K562 (cell line): ENCODE measurements at regions not wholly inside any gene's neighbourhood (a gene's known extent, or its start where the extent isn't known, plus 50 kb on each side); places are given as distances from the start of the nearest gene placed in this dataset.

Experiments
- ATAC-seq: fragments of 200-7000 bp; cut with Tn5 transposase; 3 replicates; pipeline ENCODE4 v1.9.1; 2020; ENCODE audit warnings: moderate library complexity
- BruUV-seq: library from RNA; stranded (reverse); fragments of 400-500 nt; replicated peaks from 2 replicates; lab custom pipeline; 2021; lab: Mats Ljungman, UMichigan
- CTCF ChIA-PET: fragments of 300-600 bp; formaldehyde crosslinking; extraction: SDS; loops from one replicate; lab custom pipeline; 2021; ENCODE audit warnings: low intra/inter-chr PET ratio; lab: Yijun Ruan, JAX
- POLR2A ChIA-PET: fragments of 300-600, 350-650 bp; sonication (Branson Sonifier 250); formaldehyde crosslinking; extraction: SDS; loops from one replicate; lab custom pipeline; 2021; ENCODE audit warnings: antibody characterized with exemption, inconsistent platforms; lab: Yijun Ruan, JAX
- DNase-seq, 4 experiments: peaks; one replicate each; pipeline versions ENCODE4 v3.0.0 to v3.0.0-alpha.2; 2011 to 2018; ENCODE audit warnings: low spot score in 3 of 4, mixed read lengths in 3 of 4; ENCODE audit errors: extremely low read depth in 1 of 4
- FAIRE-seq: peaks from 2 replicates; lab custom pipeline; 2011; peaks lifted over from hg19 to GRCh38; lab: Jason Lieb, UNC
- H2AFZ ChIP-seq: 2 replicates; pipeline ENCODE4 v1.6.0; 2011; ENCODE audit warnings: low read depth, low read length, control low read depth, inconsistent platforms
- H3K27ac ChIP-seq: fragments of 200-600 bp; 3 replicates; pipeline ENCODE4 v1.8.0; 2011; ENCODE audit warnings: low read depth, mild to moderate bottlenecking, control low read depth, inconsistent platforms, low read length, moderate library complexity, mixed read lengths; ENCODE audit errors: extremely low read depth
- H3K27me3 ChIP-seq, 2 experiments: fragments of 300-600 bp in 1 of 2; 2 replicates in 1 of 2; 3 replicates in 1 of 2; pipeline versions ENCODE4 v1.6.0 to v1.8.0; 2011; ENCODE audit warnings: inconsistent platforms in 2 of 2, low read length in 2 of 2, mild to moderate bottlenecking in 1 of 2, mixed read lengths in 1 of 2, moderate library complexity in 1 of 2; ENCODE audit not compliant: control insufficient read depth in 2 of 2, insufficient read depth in 2 of 2
- H3K36me3 ChIP-seq: fragments of 300-600 bp; 3 replicates; pipeline ENCODE4 v1.8.0; 2011; ENCODE audit warnings: mild to moderate bottlenecking, low read length, inconsistent platforms; ENCODE audit not compliant: control insufficient read depth, insufficient read depth
- H3K4me1 ChIP-seq, 2 experiments: fragments of 200-600 bp in 1 of 2; replicated peaks in 1 of 2; 2 replicates in 1 of 2; 3 replicates in 1 of 2; pipeline versions ENCODE4 v1.5.1 to v1.8.0; 2011; ENCODE audit warnings: inconsistent platforms in 2 of 2, low read length in 2 of 2, mild to moderate bottlenecking in 1 of 2, mixed read lengths in 1 of 2, moderate library complexity in 1 of 2; ENCODE audit not compliant: control insufficient read depth in 2 of 2, insufficient read depth in 2 of 2
- H3K4me2 ChIP-seq: 2 replicates; pipeline ENCODE4 v1.6.1; 2011; ENCODE audit warnings: low read length, control low read depth, inconsistent platforms, mixed read lengths; ENCODE audit not compliant: insufficient read depth
- H3K4me3 ChIP-seq: fragments of 200-600 bp; sonication (generic), shearing (Covaris generic); 2 replicates; pipeline ENCODE4 v1.5.1; 2016; ENCODE audit warnings: control low read depth, inconsistent platforms
- H3K79me2 ChIP-seq: fragments of 200-600 bp; 3 replicates; pipeline ENCODE4 v1.8.0; 2011; ENCODE audit warnings: low read length, inconsistent platforms; ENCODE audit not compliant: control insufficient read depth, insufficient read depth
- H3K9ac ChIP-seq, 2 experiments: 2 replicates each; pipeline versions ENCODE4 v1.6.0 to v1.6.1; 2011; ENCODE audit warnings: low read depth in 2 of 2, low read length in 2 of 2, control low read depth in 1 of 2, inconsistent platforms in 1 of 2, mild to moderate bottlenecking in 1 of 2, mixed read lengths in 1 of 2; ENCODE audit not compliant: insufficient read depth in 1 of 2
- H3K9me1 ChIP-seq: one replicate; pipeline ENCODE4 v1.6.0; 2011; ENCODE audit warnings: inconsistent platforms, mild to moderate bottlenecking, low read length, moderate library complexity; ENCODE audit not compliant: control insufficient read depth, insufficient read depth
- H3K9me3 ChIP-seq: replicated peaks from 2 replicates; pipeline ENCODE4 v1.5.1; 2011; ENCODE audit warnings: low read depth, low read length, inconsistent platforms; ENCODE audit not compliant: control insufficient read depth, insufficient read depth
- H4K20me1 ChIP-seq: replicated peaks from 2 replicates; pipeline ENCODE4 v1.6.1; 2011; ENCODE audit warnings: low read length, inconsistent platforms, mixed read lengths; ENCODE audit not compliant: control insufficient read depth, insufficient read depth
- CHD7 ChIP-seq: fragments of 200-600 bp; sonication (generic); IDR thresholded peaks from one replicate; pipeline ENCODE4 v1.6.1; 2012; ENCODE audit warnings: mild to moderate bottlenecking, low read depth, low read length, inconsistent platforms
- E2F1 ChIP-seq: sonication (generic); formaldehyde crosslinking; IDR thresholded peaks from 2 replicates; pipeline ENCODE4 v1.8.1; 2023; ENCODE audit warnings: mild to moderate bottlenecking, missing genetic modification reagents, moderate library complexity
- E2F5 ChIP-seq: sonication (generic); formaldehyde crosslinking; IDR thresholded peaks from 2 replicates; pipeline ENCODE4 v1.8.0; 2022; ENCODE audit warnings: mild to moderate bottlenecking, missing genetic modification reagents
- KDM5B ChIP-seq: fragments of 200-600 bp; sonication (generic); IDR thresholded peaks from 2 replicates; pipeline ENCODE4 v1.6.1; 2012; ENCODE audit warnings: low read depth, mild to moderate bottlenecking, moderate library complexity, low read length, control low read depth, inconsistent platforms; ENCODE audit not compliant: insufficient replicate concordance
- MIER1 ChIP-seq: fragments of 450-650 bp; IDR thresholded peaks from 2 replicates; pipeline ENCODE4 v1.6.1; 2016; ENCODE audit warnings: antibody characterized with exemption, mild to moderate bottlenecking, low read depth
- POLR2G ChIP-seq: fragments of 200-400 bp; formaldehyde crosslinking; IDR thresholded peaks from 2 replicates; pipeline ENCODE4 v1.6.1; 2017; ENCODE audit warnings: low read depth, mild to moderate bottlenecking, antibody characterized with exemption, low read length, moderate library complexity
- PURB ChIP-seq: sonication (generic); formaldehyde crosslinking; IDR thresholded peaks from 2 replicates; pipeline ENCODE4 v1.9.0; 2021; ENCODE audit warnings: low read depth, mild to moderate bottlenecking, missing genetic modification reagents
- TGIF2 ChIP-seq: sonication (generic); formaldehyde crosslinking; IDR thresholded peaks from 2 replicates; pipeline ENCODE4 v1.8.1; 2022; ENCODE audit warnings: mild to moderate bottlenecking, missing genetic modification reagents, moderate library complexity
- WGBS: fragments of 100-300 bp; shearing (Covaris generic); methylation state at CpG from one replicate; pipeline ENCODE4 v1.1.6; 2016; ENCODE audit warnings: low coverage, mixed read lengths; ENCODE audit not compliant: insufficient coverage; ENCODE audit errors: missing lambda C conversion rate; 5-methylcytosine and 5-hydroxymethylcytosine counted together
- in situ Hi-C: fragments of 300-500 bp; cut with MboI; formaldehyde crosslinking; loops from 4 replicates; pipeline ENCODE4 v1.15.0; 2018; ENCODE audit warnings: inconsistent platforms, mixed read lengths
- intact Hi-C: fragments of 100-400 bp; cut with micrococcal nuclease; formaldehyde crosslinking; loops from 2 replicates; pipeline ENCODE4 v1.14.2; 2022

- Histone ChIP-seq H3K27ac (no peak overlapping the region), H3K9me1 (no peaks in the 10 kb centered on the region), H3K9me3 (no peaks in the 10 kb centered on the region), H3K27me3 (no peaks in the 10 kb centered on the region), H3K9ac (no peak overlapping the region), H3K4me2 (no peak overlapping the region), H3K4me1 (no peaks in the 10 kb centered on the region), H2AFZ (no peak overlapping the region), H3K4me3 (no peak overlapping the region), H4K20me1 (no peaks in the 10 kb centered on the region), H3K36me3 (no peaks in the 10 kb centered on the region), H3K79me2 (no peaks in the 10 kb centered on the region)
- no TSS peak for BruUV-seq
- no peak for TF ChIP-seq MIER1
- TF ChIP-seq E2F1, result no peak
- no peak for TF ChIP-seq KDM5B
- no peak for TF ChIP-seq TGIF2 (CRISPR knock-in tag)
- no peak for TF ChIP-seq PURB (CRISPR knock-in tag)
- TF ChIP-seq POLR2G, result no peak
- no peak for TF ChIP-seq CHD7
- TF ChIP-seq E2F5 (CRISPR knock-in tag), result no peak
- DNase-seq (no peak), FAIRE-seq (no peak), ATAC-seq (no peak)
- 0% methylated on average over 1 of the region's 1 CpG for WGBS
- CTCF ChIA-PET, result no interaction called here
- in situ Hi-C loops (no loop called here), intact Hi-C loops (no loop called here)
- POLR2A ChIA-PET, result no interaction called here
Observed at GRCh38 chr13:81986308-81986707, 1645.4 kb upstream of the SPRY2 start.
